GM12878 (cell line): ENCODE measurements at regions not wholly inside any gene's neighbourhood (a gene's known extent, or its start where the extent isn't known, plus 50 kb on each side); places are given as distances from the start of the nearest gene placed in this dataset.

ENCODE experiments used
- BCL11A ChIP-seq: IDR thresholded peaks from 2 replicates; pipeline ENCODE4 v1.6.1; 2011; ENCODE audit warnings: low read depth, low read length
- BCL3 ChIP-seq: IDR thresholded peaks from 2 replicates; pipeline ENCODE4 v1.6.1; 2011; ENCODE audit warnings: borderline replicate concordance, low read depth, mild to moderate bottlenecking, moderate library complexity, low read length; ENCODE audit not compliant: insufficient read depth, poor library complexity, severe bottlenecking
- EZH2 ChIP-seq: IDR thresholded peaks from 2 replicates; pipeline ENCODE4 v1.6.1; 2012; ENCODE audit warnings: low read depth, mild to moderate bottlenecking, control low read depth, inconsistent platforms, low read length, borderline replicate concordance; ENCODE audit not compliant: control insufficient read depth
- MLLT1 ChIP-seq: fragments of 450-650 bp; IDR thresholded peaks from 2 replicates; pipeline ENCODE4 v1.6.1; 2016; ENCODE audit warnings: mild to moderate bottlenecking
- MTA2 ChIP-seq: fragments of 450-650 bp; IDR thresholded peaks from 2 replicates; pipeline ENCODE4 v1.6.1; 2016; ENCODE audit warnings: low read depth, mild to moderate bottlenecking, moderate library complexity
- NKRF ChIP-seq: fragments of 450-650 bp; conservative IDR thresholded peaks from 2 replicates; pipeline ENCODE4 v1.6.1; 2017; ENCODE audit warnings: mild to moderate bottlenecking, moderate library complexity
- POU2F2 ChIP-seq: IDR thresholded peaks from 3 replicates; pipeline ENCODE4 v1.6.1; 2011; ENCODE audit warnings: low read depth, mild to moderate bottlenecking, low read length, borderline replicate concordance
- RFX5 ChIP-seq: IDR thresholded peaks from 2 replicates; pipeline ENCODE4 v1.6.1; 2011; ENCODE audit warnings: low read depth, low read length, improper control_type of control experiment
- SMARCA5 ChIP-seq: fragments of 450-650 bp; IDR thresholded peaks from 2 replicates; pipeline ENCODE4 v1.6.1; 2017; ENCODE audit warnings: mild to moderate bottlenecking
- SMC3 ChIP-seq: IDR thresholded peaks from 2 replicates; pipeline ENCODE4 v1.6.1; 2011; ENCODE audit warnings: low read length, improper control_type of control experiment, borderline replicate concordance
- USF1 ChIP-seq: IDR thresholded peaks from 2 replicates; pipeline ENCODE4 v1.6.1; 2011; ENCODE audit warnings: borderline replicate concordance, low read depth, mild to moderate bottlenecking, moderate library complexity, mixed read lengths, low read length; ENCODE audit not compliant: insufficient read depth; ENCODE audit errors: extremely low read length
- ZBED1 ChIP-seq: IDR thresholded peaks from 2 replicates; pipeline ENCODE4 v1.6.1; 2016; ENCODE audit warnings: borderline replicate concordance
- ZNF384 ChIP-seq: IDR thresholded peaks from 2 replicates; pipeline ENCODE4 v1.6.1; 2012; ENCODE audit warnings: low read depth, mild to moderate bottlenecking, low read length, improper control_type of control experiment, borderline replicate concordance
- ZZZ3 ChIP-seq: IDR thresholded peaks from 2 replicates; pipeline ENCODE4 v1.6.1; 2011; ENCODE audit warnings: low read depth; ENCODE audit not compliant: control insufficient read depth, insufficient read length

GRCh38 chr7:57367171-57367570 lies 82.8 kb upstream of the ZNF716 start (continued):
- TF ChIP-seq ZZZ3 (no peak), SMC3 (no peak), EZH2 (no peak), BCL3 (no peak), NKRF (no peak), RFX5 (no peak), BCL11A (no peak), SMARCA5 (no peak), MLLT1 (no peak), ZNF384 (no peak), MTA2 (no peak), ZBED1 (no peak), POU2F2 (no peak), USF1 (no peak)
